Upper lobe of left lung (tissue), 6 donors: ENCODE measurements at regions not wholly inside any gene's neighbourhood (a gene's known extent, or its start where the extent isn't known, plus 50 kb on each side); places are given as distances from the start of the nearest gene placed in this dataset.

Experiments used
- ATAC-seq, 2 donors: fragments of 200-7000 bp; cut with Tn5 transposase; one replicate each; pipeline ENCODE4 v1.9.1; 2022; ENCODE audit warnings: mild to moderate bottlenecking in 2 of 2, moderate library complexity in 2 of 2; ENCODE audit not compliant: low FRiP score in 2 of 2
- DNase-seq, 2 donors: peaks; one replicate each; pipeline ENCODE4 v3.0.0-alpha.2; 2019 to 2020
- H3K27ac ChIP-seq, 4 donors: fragments of 200-600 bp; sonication (generic); one replicate each; pipeline ENCODE4 v1.5.1; 2016 to 2019
- H3K27me3 ChIP-seq, 4 donors: fragments of 200-600 bp; sonication (generic); one replicate each; pipeline ENCODE4 v1.5.1; 2017 to 2019
- H3K36me3 ChIP-seq, 4 donors: fragments of 200-600 bp; sonication (generic); one replicate each; pipeline ENCODE4 v1.5.1; 2016 to 2019
- H3K4me1 ChIP-seq, 4 donors: fragments of 200-600 bp; sonication (generic); one replicate each; pipeline ENCODE4 v1.5.1; 2018 to 2019
- H3K4me3 ChIP-seq, 4 donors: fragments of 200-600 bp; sonication (generic); one replicate each; pipeline ENCODE4 v1.5.1; 2017 to 2019; ENCODE audit warnings: mild to moderate bottlenecking in 2 of 4, moderate library complexity in 1 of 4
- H3K9me3 ChIP-seq, 4 donors: fragments of 200-600 bp; sonication (generic); one replicate each; pipeline ENCODE4 v1.5.1; 2018 to 2019
- EP300 ChIP-seq, 4 donors: sonication (generic); formaldehyde crosslinking; IDR thresholded peaks; one replicate each; pipeline ENCODE4 v1.5.1; 2017; ENCODE audit warnings: antibody characterized with exemption in 4 of 4, control low read depth in 2 of 4
- POLR2A ChIP-seq, 4 donors: fragments of 450-650 bp; IDR thresholded peaks; one replicate each; pipeline ENCODE4 v1.5.1; 2016 to 2017; ENCODE audit warnings: antibody characterized with exemption in 4 of 4, mild to moderate bottlenecking in 2 of 4
- POLR2AphosphoS5 ChIP-seq, 2 donors: sonication (generic); formaldehyde crosslinking; IDR thresholded peaks; one replicate each; pipeline ENCODE4 v1.5.1; 2017; ENCODE audit warnings: antibody characterized with exemption in 2 of 2
- WGBS, 2 donors: methylation state at CpG; one replicate each; pipeline ENCODE4 v1.1.5; 2017 to 2018; 5-methylcytosine and 5-hydroxymethylcytosine counted together
- TF ChIP-seq, protein P1 (sequence below), 6 experiments: fragments of 450-650 bp in 4 of 6; fragments of 200-600 bp in 2 of 6; sonication (generic) in 2 of 6; IDR thresholded peaks; one replicate each; pipeline ENCODE4 v1.5.1; 2016 to 2019; ENCODE audit warnings: antibody characterized with exemption in 6 of 6
- donor health status: DM: no; HTN: no; CAD: no; lungs with moderate emphysema.
- donor health status: DM: no; HTN: yes; CAD: no; lungs with severe emphysema.

DNA sequence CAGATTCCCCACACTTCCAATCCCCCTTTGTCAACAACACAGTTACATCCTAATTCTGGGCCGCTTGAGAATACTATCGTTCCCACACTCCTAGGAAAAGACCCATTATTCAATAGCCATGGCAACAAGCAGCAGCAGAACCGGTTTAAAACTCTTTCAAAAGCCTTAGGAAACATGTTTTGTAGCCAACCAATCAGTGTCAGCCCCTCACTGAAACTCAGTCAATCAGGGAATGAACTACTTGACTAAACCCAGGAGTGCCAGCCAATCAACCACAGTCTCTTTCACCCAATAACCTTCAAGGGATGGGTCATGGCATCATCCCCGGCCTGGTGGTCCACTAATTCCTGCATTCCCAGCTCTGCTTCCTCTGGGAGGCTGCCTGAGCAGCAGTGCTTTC, 204.8 kb upstream of the HS6ST1 start:
- DNase-seq: no peak
- Histone ChIP-seq H3K27ac (no peak overlapping the region), H3K4me3 (no peak overlapping the region), H3K9me3 (no peaks in the 10 kb centered on the region), H3K4me1 (no peaks in the 10 kb centered on the region), H3K27me3 (no peaks in the 10 kb centered on the region), H3K36me3 (no peaks in the 10 kb centered on the region)
- TF ChIP-seq POLR2A (IDR thresholded peaks at IDR 0.05): no peak
- TF ChIP-seq, protein P1, sequence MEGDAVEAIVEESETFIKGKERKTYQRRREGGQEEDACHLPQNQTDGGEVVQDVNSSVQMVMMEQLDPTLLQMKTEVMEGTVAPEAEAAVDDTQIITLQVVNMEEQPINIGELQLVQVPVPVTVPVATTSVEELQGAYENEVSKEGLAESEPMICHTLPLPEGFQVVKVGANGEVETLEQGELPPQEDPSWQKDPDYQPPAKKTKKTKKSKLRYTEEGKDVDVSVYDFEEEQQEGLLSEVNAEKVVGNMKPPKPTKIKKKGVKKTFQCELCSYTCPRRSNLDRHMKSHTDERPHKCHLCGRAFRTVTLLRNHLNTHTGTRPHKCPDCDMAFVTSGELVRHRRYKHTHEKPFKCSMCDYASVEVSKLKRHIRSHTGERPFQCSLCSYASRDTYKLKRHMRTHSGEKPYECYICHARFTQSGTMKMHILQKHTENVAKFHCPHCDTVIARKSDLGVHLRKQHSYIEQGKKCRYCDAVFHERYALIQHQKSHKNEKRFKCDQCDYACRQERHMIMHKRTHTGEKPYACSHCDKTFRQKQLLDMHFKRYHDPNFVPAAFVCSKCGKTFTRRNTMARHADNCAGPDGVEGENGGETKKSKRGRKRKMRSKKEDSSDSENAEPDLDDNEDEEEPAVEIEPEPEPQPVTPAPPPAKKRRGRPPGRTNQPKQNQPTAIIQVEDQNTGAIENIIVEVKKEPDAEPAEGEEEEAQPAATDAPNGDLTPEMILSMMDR (IDR thresholded peaks at IDR 0.05): no peak
- no peak for TF ChIP-seq POLR2AphosphoS5 (IDR thresholded peaks at IDR 0.05)
- TF ChIP-seq EP300 (IDR thresholded peaks at IDR 0.05): no peak
- WGBS, 2 donors: 66 to 69% methylated on average over 4 of the region's 4 CpGs
- no peak for ATAC-seq

DNA sequence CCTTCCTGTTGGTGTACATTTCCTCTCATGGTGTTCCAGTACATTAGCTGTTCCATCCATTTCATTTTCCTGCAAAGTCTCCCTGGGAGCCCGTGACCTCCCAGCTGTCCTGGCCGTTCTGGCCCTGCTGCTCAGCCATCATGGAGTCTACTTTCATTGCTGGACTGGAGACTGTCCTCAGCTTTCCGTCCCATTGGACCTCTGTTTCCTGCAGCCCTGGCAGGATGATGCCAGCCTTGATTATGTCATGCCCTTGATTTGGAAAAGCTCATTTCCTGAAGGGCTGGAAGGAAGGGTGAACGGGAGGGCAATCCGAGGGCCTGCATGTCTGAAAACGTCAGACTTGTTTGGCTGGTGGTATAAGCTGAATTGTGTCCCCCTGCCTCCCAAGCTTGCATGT, 205.5 kb upstream of the HS6ST1 start:
- WGBS, 2 donors: 45 to 62% methylated on average over 6 of the region's 6 CpGs
- no peak overlapping the region for H3K27ac ChIP-seq
- H3K36me3 ChIP-seq: no peaks in the 10 kb centered on the region
- H3K9me3 ChIP-seq: no peaks in the 10 kb centered on the region
- H3K4me1 ChIP-seq: no peaks in the 10 kb centered on the region
- no peak for ATAC-seq
- no peak for DNase-seq
- H3K27me3 ChIP-seq: no peaks in the 10 kb centered on the region
- TF ChIP-seq POLR2AphosphoS5 (IDR thresholded peaks at IDR 0.05) (no peak), POLR2A (IDR thresholded peaks at IDR 0.05) (no peak), EP300 (IDR thresholded peaks at IDR 0.05) (no peak)
- TF ChIP-seq, protein P1 (IDR thresholded peaks at IDR 0.05): no peak
- H3K4me3 ChIP-seq: no peak overlapping the region

DNA sequence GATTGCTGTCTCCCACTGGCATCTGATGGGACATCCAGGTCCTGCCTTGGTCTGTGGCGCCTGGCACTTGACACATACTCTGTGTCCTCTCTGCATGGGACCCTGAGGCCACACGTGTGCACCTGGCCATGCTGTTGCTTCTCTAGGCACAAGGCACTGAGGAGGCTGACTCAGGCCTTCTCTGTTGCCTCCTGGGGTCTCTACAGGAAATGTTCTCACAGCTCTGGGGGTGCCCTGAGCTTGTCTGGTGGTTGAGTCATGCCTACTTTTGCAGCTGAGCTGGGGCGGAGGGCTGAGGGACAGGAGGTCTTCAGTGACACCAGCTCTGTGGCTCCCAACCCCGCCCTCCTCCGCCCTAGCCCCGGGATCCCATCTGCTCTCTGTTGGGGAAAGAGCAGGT, 207.0 kb upstream of the HS6ST1 start:
- DNase-seq: no peak
- no peak overlapping the region for H3K27ac ChIP-seq

DNA sequence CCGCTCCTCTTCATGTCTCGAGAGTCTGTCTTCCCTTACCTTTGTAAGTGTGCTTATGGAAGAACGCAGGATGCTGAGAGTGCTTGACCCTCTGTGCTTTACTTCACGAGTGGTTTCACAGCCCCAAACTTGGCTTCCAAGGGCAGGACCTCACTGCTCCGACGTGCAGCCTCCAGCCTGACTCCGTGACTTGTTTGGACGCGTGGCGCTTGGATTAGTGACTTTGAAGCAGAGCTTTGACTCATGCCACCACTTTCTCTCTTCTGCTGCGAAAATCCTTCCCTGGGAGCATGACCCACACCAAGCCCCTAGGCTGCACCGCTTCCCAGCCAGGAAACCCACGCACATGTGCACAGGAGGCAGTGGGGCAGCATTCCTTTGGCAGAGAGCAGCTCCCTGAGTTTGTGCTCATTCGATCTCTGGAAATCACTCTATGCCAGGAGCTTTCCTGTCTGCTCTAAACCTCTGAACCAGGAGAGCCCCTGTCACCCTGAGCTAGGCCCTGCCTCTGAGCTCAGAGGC, 207.8 kb upstream of the HS6ST1 start:
- Histone ChIP-seq H3K36me3 (no peaks in the 10 kb centered on the region), H3K27ac (no peak overlapping the region), H3K9me3 (no peaks in the 10 kb centered on the region), H3K4me1 (no peaks in the 10 kb centered on the region), H3K4me3 (no peak overlapping the region), H3K27me3 (no peaks in the 10 kb centered on the region)
- DNase-seq (no peak), ATAC-seq (no peak)
- WGBS, 2 donors: 79 to 80% methylated on average over 12 to 14 of the region's 14 CpGs
- no peak for TF ChIP-seq POLR2AphosphoS5 (IDR thresholded peaks at IDR 0.05)
- TF ChIP-seq, protein P1 (IDR thresholded peaks at IDR 0.05): no peak
- no peak for TF ChIP-seq POLR2A (IDR thresholded peaks at IDR 0.05)
- TF ChIP-seq EP300 (IDR thresholded peaks at IDR 0.05): no peak

More for the DNA sequence above, 207.0 kb upstream of the HS6ST1 start:
- WGBS, 2 donors: 76 to 82% methylated on average over 4 to 6 of the region's 6 CpGs
- no peaks in the 10 kb centered on the region for H3K36me3 ChIP-seq
- no peaks in the 10 kb centered on the region for H3K4me1 ChIP-seq
- ATAC-seq: no peak
- TF ChIP-seq EP300 (IDR thresholded peaks at IDR 0.05) (no peak), POLR2A (IDR thresholded peaks at IDR 0.05) (no peak), POLR2AphosphoS5 (IDR thresholded peaks at IDR 0.05) (no peak)
- TF ChIP-seq, protein P1 (IDR thresholded peaks at IDR 0.05): no peak
- no peaks in the 10 kb centered on the region for H3K27me3 ChIP-seq
- no peaks in the 10 kb centered on the region for H3K9me3 ChIP-seq
- no peak overlapping the region for H3K4me3 ChIP-seq

DNA sequence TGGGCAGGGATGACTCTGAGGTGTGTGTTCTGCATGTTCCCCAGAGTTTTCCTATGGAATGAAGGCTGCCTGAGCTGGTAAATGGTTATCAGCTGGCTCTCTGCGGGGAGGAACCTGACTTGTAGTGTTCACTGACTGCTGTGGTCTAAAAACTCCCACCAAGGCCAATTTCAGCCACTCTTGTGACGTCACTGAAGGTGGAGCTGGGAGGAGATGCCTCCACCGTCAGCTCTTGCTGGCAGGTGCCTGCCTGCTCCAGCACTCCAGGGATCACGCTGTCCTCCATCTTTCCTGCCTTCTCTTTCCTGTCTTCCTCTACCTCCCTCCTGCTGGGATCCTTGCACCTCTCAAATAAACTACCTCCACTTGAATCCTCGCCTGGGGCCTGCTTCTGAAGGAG, 209.5 kb upstream of the HS6ST1 start:
- ATAC-seq (no peak), DNase-seq (no peak)
- Histone ChIP-seq H3K9me3 (no peaks in the 10 kb centered on the region), H3K27ac (no peak overlapping the region), H3K36me3 (no peaks in the 10 kb centered on the region), H3K27me3 (no peaks in the 10 kb centered on the region), H3K4me1 (no peaks in the 10 kb centered on the region), H3K4me3 (no peak overlapping the region)
- WGBS, 2 donors: 82 to 84% methylated on average over 5 of the region's 5 CpGs
- TF ChIP-seq EP300 (IDR thresholded peaks at IDR 0.05) (no peak), POLR2A (IDR thresholded peaks at IDR 0.05) (no peak), POLR2AphosphoS5 (IDR thresholded peaks at IDR 0.05) (no peak)
- TF ChIP-seq, protein P1 (IDR thresholded peaks at IDR 0.05): no peak
